OCI-LY7 (cell line): ENCODE measurements at regions not wholly inside any gene's neighbourhood (a gene's known extent, or its start where the extent isn't known, plus 50 kb on each side); places are given as distances from the start of the nearest gene placed in this dataset.

Experiments
- CTCF ChIP-seq: fragments of 200-600 bp; sonication (generic); conservative IDR thresholded peaks from 2 replicates; pipeline ENCODE4 v1.5.1; 2014; ENCODE audit warnings: mild to moderate bottlenecking, antibody characterized with exemption, low read length, moderate library complexity, mixed read lengths
- EZH2phosphoT487 ChIP-seq: fragments of 200-600 bp; sonication (generic); IDR thresholded peaks from 2 replicates; pipeline ENCODE4 v1.6.1; 2018; ENCODE audit warnings: low read depth, borderline replicate concordance, mild to moderate bottlenecking, mixed run types, antibody characterized with exemption, low read length, moderate library complexity, mixed read lengths

- TF ChIP-seq CTCF = no peak
- no peak for TF ChIP-seq EZH2phosphoT487
Observed at GRCh38 chrX:121320441-121320840, 273.0 kb downstream of the GLUD2 start.
